Erythroblast (primary cell): ENCODE measurements at regions not wholly inside any gene's neighbourhood (a gene's known extent, or its start where the extent isn't known, plus 50 kb on each side); places are given as distances from the start of the nearest gene placed in this dataset.
"Not testable (repeated sequence)": the region's sequence is repeated elsewhere in the genome, so short reads cannot be mapped to it uniquely, and the experiment has no call there.

Source experiments
- DNase-seq, 2 experiments: peaks; one replicate each; lab custom pipeline; 2025; lab: John Stamatoyannopoulos, UW
- GATA1 ChIP-seq: IDR thresholded peaks from 2 replicates; pipeline ENCODE4 v1.6.1; 2011; ENCODE audit warnings: low read depth, mild to moderate bottlenecking, control low read depth, low read length, moderate library complexity
- POLR2A ChIP-seq: IDR thresholded peaks from 2 replicates; pipeline ENCODE4 v1.6.1; 2011; ENCODE audit warnings: mild to moderate bottlenecking, low read length

DNA sequence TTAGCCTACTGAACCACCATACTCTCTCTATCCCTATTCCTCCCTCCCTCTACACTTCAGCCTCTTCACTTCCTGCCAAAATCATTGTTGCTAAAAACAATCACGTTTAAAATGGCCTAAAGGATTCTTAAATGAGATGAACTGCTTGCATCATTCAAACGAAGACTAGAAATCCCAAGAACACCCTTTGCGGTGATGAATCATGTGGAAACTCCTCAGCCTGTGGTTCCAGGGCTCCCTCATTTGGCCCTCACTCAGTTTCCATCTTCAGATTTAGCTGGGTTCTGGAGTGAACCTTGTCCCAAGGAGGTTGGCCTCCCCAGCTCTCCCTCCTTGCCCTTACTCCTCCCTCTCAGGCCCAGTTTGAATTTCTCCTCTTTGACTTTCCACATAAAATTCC is 125.6 kb upstream of the CDC42EP3 start:
- no peak for TF ChIP-seq POLR2A
- TF ChIP-seq GATA1 = no peak
- DNase-seq = no peak

DNA sequence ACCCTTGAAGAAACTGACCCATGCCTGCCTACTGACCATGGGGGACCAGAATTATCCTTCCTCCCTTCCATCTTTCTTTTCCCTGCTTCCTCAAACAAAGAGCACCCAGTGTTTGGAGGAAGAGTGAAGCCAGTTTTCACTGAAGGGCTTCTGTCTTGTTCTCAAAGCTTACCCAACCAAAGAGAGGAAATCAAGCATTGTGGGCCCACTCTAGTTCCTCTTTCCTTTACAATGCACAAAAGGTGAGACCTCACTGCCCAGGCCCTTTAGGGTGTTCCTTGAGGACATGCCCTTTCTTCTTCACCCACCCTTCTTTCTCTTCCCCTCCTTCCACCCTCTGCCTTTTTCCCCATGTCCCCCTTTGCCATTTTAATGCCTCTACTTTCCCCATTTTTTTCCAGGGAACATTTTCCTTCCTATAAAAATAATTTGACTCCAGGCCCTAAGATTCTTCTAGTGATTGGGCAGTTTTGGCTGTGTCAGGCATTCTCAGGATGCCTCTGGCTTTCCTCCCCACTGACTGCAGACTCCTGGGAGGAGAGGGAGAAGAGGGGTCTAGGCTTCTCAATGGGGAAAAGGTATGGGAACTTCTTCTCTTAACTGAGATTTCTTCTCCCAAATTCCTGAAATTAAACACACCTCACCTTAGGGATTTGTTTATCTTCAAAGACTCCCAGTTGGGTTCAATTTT is 126.6 kb upstream of the RMDN2 start:
- no peak for TF ChIP-seq POLR2A
- no peak for DNase-seq

DNA sequence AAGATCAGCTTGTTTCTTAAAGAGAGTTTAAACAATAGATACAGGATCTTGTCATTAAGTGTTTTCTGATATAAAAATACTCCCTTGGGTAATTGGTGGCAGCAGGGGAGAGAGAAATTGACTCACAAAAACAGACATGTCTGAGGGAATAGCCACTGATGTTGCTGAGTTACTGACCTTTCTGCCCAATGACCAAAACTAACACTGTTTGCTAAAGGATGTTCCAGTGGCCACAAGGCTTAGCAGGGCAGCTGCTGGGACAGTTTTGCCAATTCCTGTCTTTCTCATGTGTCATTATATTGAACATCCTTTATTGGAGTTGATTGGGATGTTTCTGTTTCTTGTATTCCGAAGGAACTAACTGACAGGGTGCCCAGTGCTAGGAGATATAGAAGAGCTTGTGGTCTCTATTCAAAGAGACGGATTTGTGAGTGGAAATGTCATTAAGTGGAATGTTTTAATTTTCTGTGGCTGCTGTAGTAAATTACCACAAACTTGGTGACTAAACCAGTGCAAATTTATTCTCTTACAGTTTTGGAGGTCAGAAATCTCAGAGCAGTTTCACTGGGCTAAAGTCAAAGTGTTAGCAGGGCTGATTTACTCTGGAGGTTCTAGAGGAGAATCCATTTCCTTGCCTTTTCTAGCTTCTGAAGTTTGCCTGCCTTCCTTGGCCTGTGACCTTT is 124.8 kb upstream of the RMDN2 start:
- no peak for DNase-seq
- TF ChIP-seq GATA1 (no peak), POLR2A (no peak)

DNA sequence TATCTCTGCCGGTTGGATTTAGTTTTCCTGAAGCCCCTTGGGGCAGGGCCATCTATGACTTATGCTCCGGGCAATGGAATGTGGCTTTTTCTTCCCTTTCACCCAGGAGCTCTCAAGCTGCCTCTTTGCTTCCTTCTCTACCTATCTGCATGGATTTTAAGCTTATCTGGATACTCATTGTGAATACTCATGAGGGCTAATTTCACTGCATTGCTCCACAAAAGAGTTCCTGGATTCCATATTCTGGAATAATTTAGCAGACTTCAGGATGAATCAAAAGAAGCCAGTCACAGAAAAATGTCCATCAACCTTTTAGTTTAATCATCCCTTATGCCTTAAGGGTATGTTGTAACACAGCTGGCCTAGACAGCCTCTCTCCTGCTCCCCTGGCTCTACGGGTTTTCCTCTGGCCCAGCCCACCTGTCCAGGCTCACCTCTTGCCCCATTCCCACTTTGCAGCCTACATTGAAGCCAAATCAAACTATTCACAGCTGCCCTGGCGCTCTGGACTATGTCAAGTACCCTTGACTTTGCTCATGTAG is 122.8 kb upstream of the RMDN2 start:
- DNase-seq = no peak
- TF ChIP-seq POLR2A = no peak
- no peak for TF ChIP-seq GATA1

DNA sequence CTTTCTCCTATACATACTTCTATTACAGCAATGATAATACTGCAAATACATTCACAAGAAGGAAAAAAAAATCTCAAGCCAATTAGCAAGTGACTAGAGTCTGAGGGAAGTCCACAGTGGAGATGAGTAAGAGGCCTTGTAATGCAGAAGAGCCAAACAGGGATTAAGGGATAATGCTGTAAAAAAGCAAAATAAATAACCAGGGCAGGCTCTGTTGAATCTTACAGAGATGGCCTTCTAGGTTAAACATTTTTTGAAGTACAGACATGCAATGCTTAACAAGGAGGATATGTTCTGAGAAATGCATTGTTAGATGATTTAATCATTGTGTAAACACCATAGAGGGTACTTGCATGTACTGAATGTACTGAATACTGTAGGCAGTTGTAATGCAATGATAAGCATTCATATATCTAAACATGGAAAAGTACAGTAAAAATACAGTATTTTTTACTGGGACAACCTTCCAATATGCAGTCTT is 122.1 kb upstream of the RMDN2 start:
- no peak for TF ChIP-seq GATA1
- TF ChIP-seq POLR2A = no peak
- no peak for DNase-seq

DNA sequence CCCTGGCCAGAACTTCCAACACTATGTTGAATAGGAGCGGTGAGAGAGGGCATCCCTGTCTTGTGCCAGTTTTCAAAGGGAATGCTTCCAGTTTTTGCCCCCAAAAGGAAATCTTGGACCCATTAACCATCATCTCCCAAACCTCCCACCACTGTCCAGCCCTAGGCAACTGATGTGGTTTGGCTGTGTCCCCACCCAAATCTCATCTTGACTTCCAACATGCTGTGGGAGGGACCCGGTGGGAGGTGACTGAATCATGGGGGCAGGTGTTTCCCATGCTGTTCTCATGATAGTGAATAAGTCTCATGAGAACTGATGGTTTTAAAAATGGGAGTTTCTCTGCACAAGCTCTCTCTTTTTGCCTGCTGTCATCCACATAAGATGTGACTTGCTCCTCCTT is 119.1 kb upstream of the RMDN2 start:
- not testable (repeated sequence) for DNase-seq

DNA sequence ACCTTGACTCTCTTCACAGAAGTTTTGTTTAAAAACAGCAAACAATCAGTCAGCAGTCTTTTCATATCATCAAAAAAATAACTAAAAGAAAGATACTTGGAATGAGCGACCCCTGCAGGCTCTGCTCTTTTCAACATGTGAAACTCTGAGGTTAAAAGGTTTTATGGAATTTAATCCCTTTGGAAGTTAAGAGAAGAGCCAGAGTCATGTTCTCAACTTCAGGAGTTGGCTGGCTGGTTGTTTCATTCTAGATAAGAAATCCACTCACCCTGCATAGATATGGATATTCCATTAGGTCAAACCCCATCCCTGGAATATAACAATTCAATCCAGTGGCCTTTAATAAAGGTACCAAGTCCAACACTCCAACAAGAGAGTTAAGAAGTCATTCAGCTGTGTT is 115.6 kb upstream of the RMDN2 start:
- peak in 1 of 2 experiments; percentile 2 for DNase-seq

DNA sequence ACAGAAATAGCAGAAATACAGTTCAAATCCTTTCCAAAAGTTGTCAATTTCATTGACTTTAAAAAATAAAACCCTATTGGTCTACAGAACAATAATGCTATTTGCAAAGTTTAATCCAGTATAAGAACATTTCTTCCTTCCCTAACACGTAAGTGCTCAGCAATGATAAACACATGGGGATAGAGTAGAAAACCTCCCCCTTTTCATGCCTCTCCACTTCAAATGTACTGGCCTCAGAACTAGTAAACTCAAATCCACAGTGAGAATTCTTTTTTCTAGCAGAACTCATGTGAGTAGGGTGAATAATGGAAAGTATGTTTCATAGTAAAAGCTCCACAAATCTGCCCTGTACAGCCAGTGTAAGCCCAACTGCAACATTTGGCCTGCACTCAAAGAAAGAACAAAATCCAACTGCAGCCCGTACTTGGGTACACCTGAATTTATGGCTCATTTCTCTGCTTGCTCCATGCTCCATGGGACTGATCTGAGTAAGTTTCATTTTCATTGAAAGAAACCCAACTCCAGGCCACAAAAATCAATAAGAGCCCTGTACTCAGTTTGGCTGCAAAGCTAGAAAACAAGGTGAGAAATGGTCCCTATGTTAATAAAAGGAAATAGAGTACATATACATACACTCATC is 115.0 kb upstream of the RMDN2 start:
- TF ChIP-seq GATA1 = no peak
- no peak for TF ChIP-seq POLR2A
- DNase-seq = no peak

More for the DNA sequence above, 115.6 kb upstream of the RMDN2 start:
- TF ChIP-seq POLR2A (no peak), GATA1 (no peak)

DNA sequence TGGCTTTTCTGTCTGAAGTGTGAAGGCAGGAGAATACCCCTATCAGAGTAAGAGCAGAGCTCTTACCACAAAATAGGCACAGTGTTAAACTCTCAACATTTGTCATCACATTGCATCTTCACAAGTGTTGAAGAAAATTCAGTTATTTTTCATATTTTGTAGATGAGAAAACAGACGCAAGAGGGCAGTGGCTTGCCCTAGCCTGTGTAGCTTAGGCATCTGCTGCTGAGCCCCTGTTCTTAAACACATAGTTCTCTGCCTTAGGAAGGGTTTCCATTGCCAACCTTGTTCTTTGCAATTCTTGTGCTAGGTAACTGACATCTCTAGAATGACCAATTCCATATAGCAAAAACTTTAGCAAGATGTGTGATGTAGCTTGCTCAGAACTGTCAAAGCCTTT is 112.7 kb upstream of the RMDN2 start:
- no peak for DNase-seq
- no peak for TF ChIP-seq GATA1
- no peak for TF ChIP-seq POLR2A

DNA sequence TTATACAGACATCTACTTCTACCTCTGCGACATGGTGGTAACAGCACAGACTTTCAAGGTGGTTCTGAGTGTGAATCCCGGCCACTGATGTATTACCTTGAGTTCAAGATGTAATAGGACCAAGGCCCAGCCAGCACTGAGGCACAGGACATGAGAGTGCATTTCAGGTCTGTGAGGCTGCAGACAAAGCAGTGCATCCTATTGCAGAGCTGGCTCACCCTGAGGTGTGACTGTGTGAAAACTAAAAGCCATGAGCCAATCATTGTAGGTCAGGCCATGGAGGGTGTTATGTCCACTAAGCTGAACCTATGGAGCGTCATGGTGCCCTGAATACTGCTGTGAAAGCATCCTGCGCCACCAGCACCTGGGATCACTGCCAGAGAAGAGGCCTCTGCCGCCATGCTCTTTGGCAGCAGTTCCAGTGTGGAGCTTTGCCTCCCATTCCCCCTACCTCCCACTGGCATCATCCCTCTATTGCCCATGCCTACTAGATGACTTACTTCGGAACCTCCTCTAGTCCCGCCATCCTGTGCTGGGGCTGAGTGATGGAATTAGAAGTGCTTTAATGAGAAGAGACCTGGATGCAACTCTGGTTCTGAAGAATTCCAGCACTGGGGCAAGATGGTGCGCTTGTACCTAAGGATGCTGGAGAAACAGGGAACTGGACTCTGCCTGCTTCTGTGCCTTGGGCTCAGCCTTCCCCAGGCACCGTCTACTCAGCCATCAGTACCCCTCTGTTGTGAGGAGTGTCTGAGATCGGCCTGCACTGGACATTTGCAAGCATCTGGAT is 112.0 kb upstream of the RMDN2 start:
- TF ChIP-seq GATA1 (no peak), POLR2A (no peak)
- no peak for DNase-seq

DNA sequence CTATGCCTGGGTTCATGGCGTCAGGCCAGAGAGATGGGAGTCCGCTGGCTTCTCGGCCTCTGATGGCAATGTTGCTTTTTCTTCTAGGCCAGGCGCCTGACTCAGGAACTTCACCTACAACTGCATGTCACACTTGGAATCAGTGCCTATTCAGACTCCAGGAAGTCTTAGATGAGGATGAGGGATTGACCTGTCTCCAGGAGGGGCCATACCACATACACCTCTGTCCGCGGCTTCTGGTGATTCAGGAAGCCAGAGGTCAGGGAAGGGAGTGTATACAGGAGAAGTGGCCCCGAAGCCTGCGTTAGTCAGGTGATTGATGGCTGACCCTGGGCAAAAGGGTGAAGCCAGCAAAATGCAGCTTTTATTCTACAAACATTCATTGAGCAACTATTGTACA is 109.1 kb upstream of the RMDN2 start:
- TF ChIP-seq GATA1 (no peak), POLR2A (no peak)
- DNase-seq = no peak

DNA sequence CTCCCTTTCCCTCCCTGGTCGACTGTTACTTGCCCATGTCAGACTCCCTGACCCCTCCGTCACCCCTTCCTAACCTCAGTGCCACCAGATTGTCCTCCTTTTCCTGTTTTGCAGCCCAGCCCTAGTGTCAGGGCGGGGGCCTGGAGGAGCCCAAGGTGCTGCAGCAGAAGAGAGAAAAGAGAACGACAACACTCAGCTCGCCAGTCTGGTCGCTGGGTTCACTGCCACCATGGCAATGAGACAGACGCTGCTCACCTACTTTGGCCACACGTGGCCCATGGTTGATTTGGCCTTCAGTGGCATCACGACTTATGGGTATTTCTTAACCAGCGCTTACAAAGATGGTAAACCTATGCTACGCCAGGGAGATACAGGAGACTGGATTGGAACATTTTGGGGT is 108.4 kb upstream of the RMDN2 start:
- no peak for DNase-seq
- no peak for TF ChIP-seq GATA1
- TF ChIP-seq POLR2A = no peak

DNA sequence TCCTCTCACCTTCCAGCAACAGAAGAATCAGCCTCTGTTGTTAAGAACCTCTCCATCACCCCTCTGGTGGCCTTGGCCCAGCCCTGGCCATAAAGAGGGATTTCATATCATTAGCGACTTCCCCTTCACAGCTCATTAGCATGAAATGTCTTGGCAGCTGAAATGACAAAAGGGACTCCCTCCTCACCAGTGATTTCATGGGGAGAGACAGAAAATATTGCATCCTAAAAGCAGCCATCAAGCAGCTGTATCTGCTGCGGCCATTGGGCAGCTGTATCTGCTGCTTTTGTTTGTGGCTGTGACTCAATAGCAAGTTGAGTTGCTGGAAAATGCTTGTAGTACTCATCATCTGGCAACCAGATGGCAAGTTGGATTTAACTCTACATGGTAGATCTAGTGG is 105.9 kb upstream of the RMDN2 start:
- DNase-seq = no peak
- no peak for TF ChIP-seq GATA1
- no peak for TF ChIP-seq POLR2A

DNA sequence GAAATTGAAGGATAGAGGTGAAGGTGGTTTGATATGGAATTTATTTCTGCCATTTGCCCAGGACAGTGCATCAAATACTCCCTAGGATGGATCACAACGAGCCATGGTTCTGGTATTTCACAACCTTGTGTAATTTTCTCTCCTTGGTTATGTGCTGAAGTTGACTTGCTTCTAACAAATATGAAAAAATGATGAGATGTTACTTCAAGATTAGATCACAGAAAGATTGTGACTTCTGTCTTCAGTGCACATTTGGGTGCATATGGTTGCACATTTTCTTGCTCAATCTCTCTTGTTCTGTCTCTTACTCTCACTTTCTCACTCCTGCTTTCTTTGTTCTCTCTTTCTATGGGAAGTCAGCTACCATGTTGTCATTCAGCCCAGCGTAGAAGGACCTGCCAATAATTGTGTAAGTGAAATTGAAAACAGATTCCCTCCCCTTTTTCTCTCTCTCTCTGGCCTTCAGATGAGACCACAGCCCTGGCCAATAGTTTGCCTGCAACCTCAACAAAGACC is 104.6 kb upstream of the RMDN2 start:
- DNase-seq = no peak
- no peak for TF ChIP-seq POLR2A
- no peak for TF ChIP-seq GATA1
